GM12878 (cell line): ENCODE measurements at regions not wholly inside any gene's neighbourhood (a gene's known extent, or its start where the extent isn't known, plus 50 kb on each side); places are given as distances from the start of the nearest gene placed in this dataset.

Experiments used
- ATAC-seq: fragments of 200-7000 bp; cut with Tn5 transposase; 3 replicates; pipeline ENCODE4 v1.9.1; 2020; ENCODE audit warnings: mild to moderate bottlenecking, moderate library complexity
- BruUV-seq: library from RNA; stranded (reverse); fragments of 400-500 nt; replicated peaks from 2 replicates; lab custom pipeline; 2021; lab: Mats Ljungman, UMichigan
- CTCF ChIA-PET: fragments of 300-600 bp; sonication (Branson Sonifier 250); formaldehyde crosslinking; extraction: SDS; loops from one replicate; lab custom pipeline; 2021; ENCODE audit warnings: inconsistent platforms; lab: Yijun Ruan, JAX
- POLR2A ChIA-PET: fragments of 350-600 bp; formaldehyde crosslinking; extraction: SDS; loops from one replicate; lab custom pipeline; 2021; ENCODE audit warnings: inconsistent platforms; lab: Charles Lee
- RAD21 ChIA-PET: fragments of 300-600 bp; sonication (Branson Sonifier 250); formaldehyde crosslinking; loops from one replicate; lab custom pipeline; 2023; ENCODE audit warnings: antibody characterized with exemption; ENCODE audit not compliant: unreplicated experiment; lab: Charles Lee
- SMC1A ChIA-PET: fragments of 300-600 bp; sonication (Branson Sonifier 250); formaldehyde crosslinking; loops from one replicate; lab custom pipeline; 2023; ENCODE audit not compliant: unreplicated experiment, uncharacterized antibody; lab: Charles Lee
- DNase-seq: peaks from one replicate; pipeline ENCODE4 v3.0.0-alpha.2; 2011; ENCODE audit warnings: low read depth, low spot score
- FAIRE-seq: peaks from 3 replicates; lab custom pipeline; 2011; peaks lifted over from hg19 to GRCh38; lab: Jason Lieb, UNC
- H2AFZ ChIP-seq: 2 replicates; pipeline ENCODE4 v1.6.0; 2011; ENCODE audit warnings: low read depth, low read length, control low read depth; ENCODE audit not compliant: control insufficient read depth
- H3K27ac ChIP-seq: 2 replicates; pipeline ENCODE4 v1.5.1; 2011; ENCODE audit warnings: control low read depth; ENCODE audit not compliant: control insufficient read depth, insufficient read depth
- H3K27me3 ChIP-seq, 2 experiments: replicated peaks in 1 of 2; 2 replicates each; pipeline versions ENCODE4 v1.6.0 to v1.6.1; 2011; ENCODE audit warnings: low read length in 1 of 2; ENCODE audit not compliant: control insufficient read depth in 2 of 2, insufficient read depth in 2 of 2
- H3K36me3 ChIP-seq, 2 experiments: 2 replicates each; pipeline ENCODE4 v1.5.1; 2011; ENCODE audit warnings: low read length in 1 of 2; ENCODE audit not compliant: control insufficient read depth in 2 of 2, insufficient read depth in 2 of 2
- H3K4me1 ChIP-seq: 2 replicates; pipeline ENCODE4 v1.6.1; 2011; ENCODE audit warnings: mild to moderate bottlenecking, low read length, moderate library complexity, mixed read lengths; ENCODE audit not compliant: control insufficient read depth, insufficient read depth
- H3K4me2 ChIP-seq: 2 replicates; pipeline ENCODE4 v1.6.0; 2011; ENCODE audit warnings: control low read depth; ENCODE audit not compliant: control insufficient read depth, insufficient read depth
- H3K4me3 ChIP-seq: fragments of 200-600 bp; sonication (generic); 2 replicates; pipeline ENCODE4 v1.5.1; 2016
- H3K79me2 ChIP-seq: 2 replicates; pipeline ENCODE4 v1.6.0; 2011; ENCODE audit warnings: low read length; ENCODE audit not compliant: control insufficient read depth, insufficient read depth
- H3K9ac ChIP-seq: 2 replicates; pipeline ENCODE4 v1.8.0; 2011; ENCODE audit warnings: low read length, control low read depth, mixed read lengths; ENCODE audit not compliant: control insufficient read depth, insufficient read depth
- H3K9me3 ChIP-seq: replicated peaks from 3 replicates; pipeline ENCODE4 v1.5.1; 2011; ENCODE audit warnings: mild to moderate bottlenecking, low read length; ENCODE audit not compliant: control insufficient read depth, insufficient read depth
- H4K20me1 ChIP-seq: 2 replicates; pipeline ENCODE4 v1.6.0; 2011; ENCODE audit not compliant: control insufficient read depth, insufficient read depth
- ATF3 ChIP-seq: IDR thresholded peaks from 2 replicates; pipeline ENCODE4 v1.6.1; 2011; ENCODE audit warnings: low read depth, mild to moderate bottlenecking, low read length, moderate library complexity, borderline replicate concordance; ENCODE audit errors: extremely low read depth
- ATF7 ChIP-seq: fragments of 450-650 bp; IDR thresholded peaks from 2 replicates; pipeline ENCODE4 v1.6.1; 2016; ENCODE audit warnings: low read depth, mild to moderate bottlenecking
- CEBPB ChIP-seq, 2 experiments: fragments of 150-350 bp in 1 of 2; IDR thresholded peaks; 2 replicates each; pipeline ENCODE4 v1.6.1; 2012 to 2014; ENCODE audit warnings: low read depth in 2 of 2, low read length in 2 of 2, borderline replicate concordance in 1 of 2, inconsistent platforms in 1 of 2
- EP300 ChIP-seq, 2 experiments: fragments of 150-350 bp in 1 of 2; IDR thresholded peaks; 2 replicates each; pipeline ENCODE4 v1.6.1; 2011 to 2012; ENCODE audit warnings: low read depth in 2 of 2, low read length in 2 of 2, borderline replicate concordance in 1 of 2, improper control_type of control experiment in 1 of 2, inconsistent platforms in 1 of 2; ENCODE audit not compliant: control insufficient read depth in 1 of 2
- ESRRA ChIP-seq: IDR thresholded peaks from 2 replicates; pipeline ENCODE4 v1.6.1; 2012; ENCODE audit warnings: mild to moderate bottlenecking, low read length, improper control_type of control experiment
- EZH2 ChIP-seq: IDR thresholded peaks from 2 replicates; pipeline ENCODE4 v1.6.1; 2012; ENCODE audit warnings: low read depth, mild to moderate bottlenecking, control low read depth, inconsistent platforms, low read length, borderline replicate concordance; ENCODE audit not compliant: control insufficient read depth
- GATAD2B ChIP-seq: fragments of 450-650 bp; conservative IDR thresholded peaks from 2 replicates; pipeline ENCODE4 v1.6.1; 2017; ENCODE audit warnings: low read depth, mild to moderate bottlenecking, moderate library complexity
- HDAC6 ChIP-seq: fragments of 200-600 bp; sonication (generic); IDR thresholded peaks from one replicate; pipeline ENCODE4 v1.8.0; 2017; ENCODE audit warnings: antibody characterized with exemption; ENCODE audit not compliant: unreplicated experiment
- MAX ChIP-seq: IDR thresholded peaks from 2 replicates; pipeline ENCODE4 v1.6.1; 2012; ENCODE audit warnings: low read depth, low read length, improper control_type of control experiment
- MEF2A ChIP-seq: IDR thresholded peaks from 2 replicates; pipeline ENCODE4 v1.6.1; 2011; ENCODE audit warnings: low read depth, mild to moderate bottlenecking, low read length, moderate library complexity; ENCODE audit not compliant: insufficient read depth
- NFYA ChIP-seq: IDR thresholded peaks from 2 replicates; pipeline ENCODE4 v1.6.1; 2011; ENCODE audit warnings: low read depth, mild to moderate bottlenecking, low read length, improper control_type of control experiment, borderline replicate concordance
- PRDM15 ChIP-seq: fragments of 450-650 bp; formaldehyde crosslinking; IDR thresholded peaks from 2 replicates; pipeline ENCODE4 v1.4.0; 2020; ENCODE audit warnings: mild to moderate bottlenecking, moderate library complexity
- TBL1XR1 ChIP-seq: IDR thresholded peaks from 2 replicates; pipeline ENCODE4 v1.6.1; 2012; ENCODE audit warnings: low read depth, low read length, improper control_type of control experiment
- USF2 ChIP-seq: IDR thresholded peaks from 2 replicates; pipeline ENCODE4 v1.6.1; 2011; ENCODE audit warnings: low read depth, low read length, improper control_type of control experiment, borderline replicate concordance
- ZZZ3 ChIP-seq: IDR thresholded peaks from 2 replicates; pipeline ENCODE4 v1.6.1; 2011; ENCODE audit warnings: low read depth; ENCODE audit not compliant: control insufficient read depth, insufficient read length
- WGBS: methylation state at CpG from one replicate; pipeline ENCODE4 v1.1.6; 2016; ENCODE audit warnings: low lambda C conversion rate; ENCODE audit not compliant: insufficient replicate concordance, insufficient coverage; ENCODE audit errors: missing lambda C conversion rate; 5-methylcytosine and 5-hydroxymethylcytosine counted together
- in situ Hi-C: fragments of 300-500 bp; cut with MboI; formaldehyde crosslinking; loops from 9 replicates; pipeline ENCODE4 v1.14.3; 2018; ENCODE audit warnings: mixed read lengths
- intact Hi-C: fragments of 100-400 bp; cut with micrococcal nuclease; formaldehyde crosslinking; loops from one replicate; pipeline ENCODE4 v1.14.2; 2022; ENCODE audit not compliant: unreplicated experiment

- no peak for TF ChIP-seq USF2
- no peak for TF ChIP-seq NFYA
- TF ChIP-seq EP300 (IDR thresholded peaks at IDR 0.05; ENCODE audit: borderline replicate concordance in 1 of 2, control insufficient read depth in 1 of 2, low read depth in 2 of 2, low read length in 2 of 2) = no peak
- no peak for TF ChIP-seq MEF2A
- TF ChIP-seq EZH2 = no peak
- no peak for TF ChIP-seq ZZZ3
Measured at GRCh38 chr2:78681386-78681785, 344.1 kb upstream of the REG3G start (continued).

GRCh38 chr2:78682781-78683180 lies 342.7 kb upstream of the REG3G start:
- no peak for ATAC-seq
- ChIA-PET POLR2A (no interaction called here), SMC1A (no interaction called here), RAD21 (no interaction called here), CTCF (no interaction called here)
- Histone ChIP-seq H3K4me3 (no peak overlapping the region), H3K9ac (no peak overlapping the region), H3K9me3 (no peaks in the 10 kb centered on the region), H3K27ac (no peak overlapping the region), H2AFZ (no peak overlapping the region), H4K20me1 (no peaks in the 10 kb centered on the region), H3K27me3 (no peaks in the 10 kb centered on the region), H3K79me2 (no peaks in the 10 kb centered on the region), H3K4me1 (no peaks in the 10 kb centered on the region), H3K4me2 (no peak overlapping the region), H3K36me3 (no peaks in the 10 kb centered on the region)
- DNase-seq = no peak
- in situ Hi-C loops (loop anchor here (5.0 kb wide), 1 partner anchor 300 kb away; no protein-coding TSS in a partner anchor), intact Hi-C loops (no loop called here)
- BruUV-seq = no TSS peak
- no peak for FAIRE-seq
- 95% methylated on average over 1 of the region's 3 CpGs for whole genome bisulfite sequencing
- TF ChIP-seq TBL1XR1 (no peak), MAX (no peak), GATAD2B (no peak), ATF7 (no peak), ATF3 (no peak), PRDM15 (CRISPR knock-in tag) (no peak), ESRRA (no peak), HDAC6 (no peak), CEBPB (IDR thresholded peaks at IDR 0.05; ENCODE audit: borderline replicate concordance in 1 of 2, low read depth in 2 of 2, low read length in 2 of 2) (no peak)
